Tibial nerve (tissue), 3 donors: ENCODE measurements at regions not wholly inside any gene's neighbourhood (a gene's known extent, or its start where the extent isn't known, plus 50 kb on each side); places are given as distances from the start of the nearest gene placed in this dataset.

Source experiments
- CTCF ChIP-seq, 5 experiments: fragments of 200-600 bp in 3 of 5; fragments of 450-650 bp in 2 of 5; sonication (generic) in 3 of 5; IDR thresholded peaks; one replicate each; pipeline ENCODE4 v1.5.1; 2016 to 2019; ENCODE audit warnings: antibody characterized with exemption in 5 of 5, mild to moderate bottlenecking in 3 of 5, moderate library complexity in 2 of 5
- POLR2A ChIP-seq, 2 donors: fragments of 450-650 bp; IDR thresholded peaks; one replicate each; pipeline ENCODE4 v1.6.1; 2017; ENCODE audit warnings: antibody characterized with exemption in 2 of 2, mild to moderate bottlenecking in 2 of 2, moderate library complexity in 2 of 2

- TF ChIP-seq CTCF (IDR thresholded peaks at IDR 0.05) (peak in 1 of 5 experiments; percentile 16), POLR2A (IDR thresholded peaks at IDR 0.05) (no peak)
These were observed 208.4 kb upstream of the COL3A1 start for GRCh38 chr2:188765522-188766470.
